ENCODE measurements at regions not wholly inside any gene's neighbourhood (a gene's known extent, or its start where the extent isn't known, plus 50 kb on each side); places are given as distances from the start of the nearest gene placed in this dataset.

DNA sequence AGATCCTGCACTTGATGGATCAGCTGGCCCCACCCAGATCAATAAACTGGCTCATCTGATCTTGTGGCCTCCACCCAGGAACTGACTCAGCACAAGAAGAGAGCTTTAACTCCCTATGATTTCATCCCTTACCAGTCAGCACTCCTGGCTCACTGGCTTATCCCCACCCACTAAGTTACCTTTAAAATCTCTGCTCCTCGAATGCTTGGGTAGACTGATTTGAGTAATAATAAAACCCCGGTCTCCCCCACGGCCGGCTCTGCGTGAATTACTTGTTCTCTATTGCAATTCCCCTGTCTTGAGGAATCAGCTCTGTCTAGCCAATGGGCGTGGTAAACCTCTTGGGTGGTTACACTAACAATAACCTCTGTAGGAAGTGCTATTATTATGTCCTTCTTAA is 83.7 kb downstream of the MBL2 start:
- Mint-ChIP-seq H3K27ac (no peak overlapping the region), H3K4me3 (no peak overlapping the region), H3K27me3 (no peaks in the 10 kb centered on the region), H3K36me3 (ENCODE audit: low read depth) (no peaks in the 10 kb centered on the region), H3K9me3 (ENCODE audit: low read depth) (peaks cover 12% of the 10 kb centered on the region), H3K4me1 (no peaks in the 10 kb centered on the region)
- ChIA-PET POLR2A (no interaction called here), CTCF (no interaction called here)
- DNase-seq = no peak
- intact Hi-C loops (cut with DNase I, micrococcal nuclease) = no loop called here
- no peak for ATAC-seq

GRCh38 chr10:52696232-52696631 is 76.4 kb downstream of the MBL2 start:
- CTCF ChIA-PET = no interaction called here
- Mint-ChIP-seq H3K4me1 (no peaks in the 10 kb centered on the region), H3K9me3 (ENCODE audit: low read depth) (peaks cover 9% of the 10 kb centered on the region), H3K27ac (no peak overlapping the region), H3K36me3 (ENCODE audit: low read depth) (no peaks in the 10 kb centered on the region), H3K27me3 (no peaks in the 10 kb centered on the region), H3K4me3 (no peak overlapping the region)
- intact Hi-C loops (cut with DNase I, micrococcal nuclease) = no loop called here
- POLR2A ChIA-PET = no interaction called here
- no peak for ATAC-seq
- DNase-seq = no peak

DNA sequence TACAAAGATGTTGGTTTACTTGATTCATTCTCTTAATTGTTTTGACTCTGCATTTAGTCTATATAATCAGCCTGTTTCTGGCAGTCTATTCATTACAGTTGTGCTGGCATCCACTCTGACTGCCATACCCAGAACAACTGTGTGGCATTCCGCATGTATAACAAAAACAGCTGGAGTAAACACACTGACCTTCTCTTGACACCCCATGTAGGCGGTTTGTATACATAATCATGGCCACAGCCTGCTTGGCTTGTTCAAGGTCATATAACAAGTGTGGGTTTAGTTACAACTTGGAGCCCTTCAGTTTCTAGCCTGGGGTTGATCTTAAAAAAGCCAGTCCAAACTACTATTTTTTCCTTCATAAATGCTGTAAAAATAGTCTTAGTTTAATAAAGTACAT is 70.9 kb downstream of the MBL2 start:
- no peaks in the 10 kb centered on the region for H3K9me3 Mint-ChIP-seq (ENCODE audit: low read depth)
- H3K27ac Mint-ChIP-seq = no peak overlapping the region
- intact Hi-C loops (cut with DNase I, micrococcal nuclease) = no loop called here
- CTCF ChIA-PET = no interaction called here
- H3K4me1 Mint-ChIP-seq = no peaks in the 10 kb centered on the region
- POLR2A ChIA-PET = no interaction called here
- DNase-seq (no peak), ATAC-seq (no peak)
- no peak overlapping the region for H3K4me3 Mint-ChIP-seq
- H3K27me3 Mint-ChIP-seq = no peaks in the 10 kb centered on the region
- no peaks in the 10 kb centered on the region for H3K36me3 Mint-ChIP-seq (ENCODE audit: low read depth)

DNA sequence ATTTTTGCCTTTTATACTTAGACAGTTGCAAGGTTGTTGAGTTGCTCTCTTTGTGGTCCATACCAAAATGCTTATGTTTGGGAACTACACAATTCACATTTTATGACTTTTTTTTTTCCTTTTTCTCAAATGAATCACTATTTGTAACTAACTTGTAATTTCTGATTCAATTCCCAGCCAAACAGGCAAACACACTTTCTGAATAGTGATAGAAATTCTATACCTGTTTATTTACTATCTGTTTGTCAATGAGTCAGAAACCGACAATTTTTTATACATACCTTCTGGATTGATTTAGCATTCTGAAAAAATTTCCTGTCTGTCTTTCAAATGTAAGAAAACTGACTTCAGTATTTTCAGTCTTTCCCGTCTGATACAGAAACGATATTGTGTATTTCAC is 69.1 kb downstream of the MBL2 start:
- Mint-ChIP-seq H3K4me3 (no peak overlapping the region), H3K36me3 (ENCODE audit: low read depth) (no peaks in the 10 kb centered on the region), H3K9me3 (ENCODE audit: low read depth) (no peaks in the 10 kb centered on the region), H3K27me3 (no peaks in the 10 kb centered on the region), H3K4me1 (no peaks in the 10 kb centered on the region), H3K27ac (no peak overlapping the region)
- intact Hi-C loops (cut with DNase I, micrococcal nuclease) = no loop called here
- ATAC-seq = no peak
- POLR2A ChIA-PET = no interaction called here
- no peak for DNase-seq
- CTCF ChIA-PET = no interaction called here

DNA sequence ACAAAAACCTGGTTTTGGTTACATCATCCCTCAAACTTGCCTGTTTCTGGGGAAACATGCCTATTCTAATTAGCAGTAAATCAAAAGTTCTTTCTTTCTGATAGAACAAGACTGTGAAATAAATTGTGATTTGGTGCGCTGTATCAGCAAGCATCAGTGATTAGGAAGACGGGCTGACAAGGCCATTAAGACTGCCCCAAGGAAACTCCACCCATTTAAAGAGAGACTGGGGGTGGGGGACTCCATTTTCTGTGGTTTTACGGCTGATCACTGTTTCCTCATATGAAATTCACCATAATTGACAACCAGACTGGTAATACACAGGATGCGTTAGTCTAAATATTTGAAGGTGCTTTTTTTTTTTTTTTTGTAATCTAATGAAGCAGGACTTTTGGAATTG is 68.7 kb downstream of the MBL2 start:
- no peaks in the 10 kb centered on the region for H3K9me3 Mint-ChIP-seq (ENCODE audit: low read depth)
- ChIA-PET POLR2A (no interaction called here), CTCF (interaction anchor here (0.7 kb wide), 1 partner anchor 318 kb away, joined by 3 read pairs; no protein-coding TSS in a partner anchor)
- H3K36me3 Mint-ChIP-seq (ENCODE audit: low read depth) = no peaks in the 10 kb centered on the region
- H3K4me3 Mint-ChIP-seq = no peak overlapping the region
- intact Hi-C loops (cut with DNase I, micrococcal nuclease) = no loop called here
- ATAC-seq (no peak), DNase-seq (no peak)
- H3K27ac Mint-ChIP-seq = no peak overlapping the region
- no peaks in the 10 kb centered on the region for H3K4me1 Mint-ChIP-seq
- no peaks in the 10 kb centered on the region for H3K27me3 Mint-ChIP-seq

DNA sequence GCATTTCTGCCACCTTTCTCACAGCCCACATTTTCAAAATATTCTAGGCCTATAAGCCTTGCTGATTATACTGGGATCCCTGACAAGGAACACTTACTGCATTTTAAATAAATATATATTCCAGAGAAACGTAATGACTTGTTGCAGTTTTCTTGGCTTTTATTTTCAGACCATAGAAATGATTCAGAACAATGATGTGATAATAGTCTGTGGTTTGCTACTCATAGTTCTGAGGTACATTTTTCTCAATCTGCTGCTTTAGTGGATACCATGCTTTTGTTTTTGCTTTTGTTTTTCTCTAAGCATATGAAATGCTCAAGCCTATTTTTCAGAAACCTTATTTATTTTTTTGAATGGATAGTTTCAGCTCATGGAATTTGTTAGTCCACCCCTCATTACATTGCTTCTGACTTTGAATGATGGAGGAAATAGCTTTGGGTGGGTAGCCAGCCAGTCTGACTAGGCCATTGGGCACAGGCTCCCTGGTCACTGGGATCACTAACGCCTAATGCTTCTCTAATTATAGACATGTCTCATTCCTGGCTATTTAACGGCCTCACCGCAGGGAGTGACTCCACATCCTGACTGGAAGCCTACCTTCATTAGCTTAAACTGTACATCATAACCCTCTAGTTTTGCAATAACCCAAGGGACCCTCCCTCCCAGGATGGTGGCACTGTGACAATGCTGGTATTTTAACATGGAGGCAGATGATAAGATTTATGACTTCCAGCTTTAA is 66.1 kb downstream of the MBL2 start:
- H3K4me1 Mint-ChIP-seq = no peaks in the 10 kb centered on the region
- no peak overlapping the region for H3K4me3 Mint-ChIP-seq
- ATAC-seq (no peak), DNase-seq (no peak)
- H3K36me3 Mint-ChIP-seq (ENCODE audit: low read depth) = no peaks in the 10 kb centered on the region
- no peaks in the 10 kb centered on the region for H3K9me3 Mint-ChIP-seq (ENCODE audit: low read depth)
- ChIA-PET POLR2A (no interaction called here), CTCF (no interaction called here)
- intact Hi-C loops (cut with DNase I, micrococcal nuclease) = no loop called here
- H3K27me3 Mint-ChIP-seq = no peaks in the 10 kb centered on the region
- H3K27ac Mint-ChIP-seq = no peak overlapping the region
